HEK293 (cell line): ENCODE measurements at regions not wholly inside any gene's neighbourhood (a gene's known extent, or its start where the extent isn't known, plus 50 kb on each side); places are given as distances from the start of the nearest gene placed in this dataset.

Experiments used
- KLF7 ChIP-seq: fragments of 450-650 bp; formaldehyde crosslinking; IDR thresholded peaks from 2 replicates; pipeline ENCODE4 v1.5.1; 2016; ENCODE audit warnings: missing biosample characterization, missing genetic modification characterization, borderline replicate concordance
- ZBTB1 ChIP-seq: fragments of 450-650 bp; formaldehyde crosslinking; IDR thresholded peaks from 2 replicates; pipeline ENCODE4 v1.5.1; 2016; ENCODE audit warnings: missing biosample characterization, missing genetic modification characterization
- ZNF121 ChIP-seq: fragments of 450-650 bp; formaldehyde crosslinking; IDR thresholded peaks from 2 replicates; pipeline ENCODE4 v1.5.1; 2016; ENCODE audit warnings: missing biosample characterization, missing genetic modification characterization
- ZNF18 ChIP-seq: fragments of 450-650 bp; formaldehyde crosslinking; IDR thresholded peaks from 2 replicates; pipeline ENCODE4 v1.5.1; 2016; ENCODE audit warnings: missing biosample characterization, missing genetic modification characterization
- ZNF239 ChIP-seq: fragments of 450-650 bp; formaldehyde crosslinking; IDR thresholded peaks from 2 replicates; pipeline ENCODE4 v1.5.1; 2016; ENCODE audit warnings: missing biosample characterization, missing genetic modification characterization
- ZNF423 ChIP-seq: fragments of 450-650 bp; formaldehyde crosslinking; IDR thresholded peaks from 2 replicates; pipeline ENCODE4 v1.5.1; 2016; ENCODE audit warnings: missing biosample characterization, missing genetic modification characterization
- ZNF510 ChIP-seq: fragments of 450-650 bp; formaldehyde crosslinking; IDR thresholded peaks from 2 replicates; pipeline ENCODE4 v1.5.1; 2018; ENCODE audit warnings: mild to moderate bottlenecking, missing genetic modification characterization, missing biosample characterization; ENCODE audit not compliant: insufficient replicate concordance
- ZNF629 ChIP-seq: fragments of 450-650 bp; formaldehyde crosslinking; IDR thresholded peaks from 2 replicates; pipeline ENCODE4 v1.5.1; 2017; ENCODE audit warnings: missing biosample characterization, missing genetic modification characterization
- ZNF645 ChIP-seq: fragments of 450-650 bp; formaldehyde crosslinking; IDR thresholded peaks from 2 replicates; pipeline ENCODE4; 2016; ENCODE audit warnings: missing biosample characterization, missing genetic modification characterization
- ZNF707 ChIP-seq: fragments of 450-650 bp; formaldehyde crosslinking; IDR thresholded peaks from 2 replicates; pipeline ENCODE4 v1.5.1; 2016; ENCODE audit warnings: missing biosample characterization, missing genetic modification characterization
- ZNF792 ChIP-seq: fragments of 450-650 bp; formaldehyde crosslinking; IDR thresholded peaks from 2 replicates; pipeline ENCODE4 v1.5.1; 2016; ENCODE audit warnings: missing biosample characterization, missing genetic modification characterization
- TF ChIP-seq, protein P1 (sequence below): fragments of 450-650 bp; formaldehyde crosslinking; IDR thresholded peaks from 2 replicates; pipeline ENCODE4 v1.5.1; 2016; ENCODE audit warnings: missing biosample characterization, missing genetic modification characterization

- TF ChIP-seq ZNF707 (tag by site-specific recombination) (no peak), ZNF645 (tag by site-specific recombination) (no peak), KLF7 (tag by site-specific recombination) (no peak), ZNF239 (tag by site-specific recombination) (no peak), ZNF792 (tag by site-specific recombination) (no peak), ZNF423 (tag by site-specific recombination) (no peak), ZNF121 (no peak), ZNF18 (tag by site-specific recombination) (no peak), ZNF629 (tag by site-specific recombination) (no peak), ZNF510 (no peak), ZBTB1 (tag by site-specific recombination) (no peak)
- TF ChIP-seq, protein P1, sequence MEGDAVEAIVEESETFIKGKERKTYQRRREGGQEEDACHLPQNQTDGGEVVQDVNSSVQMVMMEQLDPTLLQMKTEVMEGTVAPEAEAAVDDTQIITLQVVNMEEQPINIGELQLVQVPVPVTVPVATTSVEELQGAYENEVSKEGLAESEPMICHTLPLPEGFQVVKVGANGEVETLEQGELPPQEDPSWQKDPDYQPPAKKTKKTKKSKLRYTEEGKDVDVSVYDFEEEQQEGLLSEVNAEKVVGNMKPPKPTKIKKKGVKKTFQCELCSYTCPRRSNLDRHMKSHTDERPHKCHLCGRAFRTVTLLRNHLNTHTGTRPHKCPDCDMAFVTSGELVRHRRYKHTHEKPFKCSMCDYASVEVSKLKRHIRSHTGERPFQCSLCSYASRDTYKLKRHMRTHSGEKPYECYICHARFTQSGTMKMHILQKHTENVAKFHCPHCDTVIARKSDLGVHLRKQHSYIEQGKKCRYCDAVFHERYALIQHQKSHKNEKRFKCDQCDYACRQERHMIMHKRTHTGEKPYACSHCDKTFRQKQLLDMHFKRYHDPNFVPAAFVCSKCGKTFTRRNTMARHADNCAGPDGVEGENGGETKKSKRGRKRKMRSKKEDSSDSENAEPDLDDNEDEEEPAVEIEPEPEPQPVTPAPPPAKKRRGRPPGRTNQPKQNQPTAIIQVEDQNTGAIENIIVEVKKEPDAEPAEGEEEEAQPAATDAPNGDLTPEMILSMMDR (tag by site-specific recombination), result no peak
These were observed 89.9 kb downstream of the SLC24A2 start for GRCh38 chr9:19698960-19699359.
